ENCODE measurements at regions not wholly inside any gene's neighbourhood (a gene's known extent, or its start where the extent isn't known, plus 50 kb on each side); places are given as distances from the start of the nearest gene placed in this dataset.

DNA sequence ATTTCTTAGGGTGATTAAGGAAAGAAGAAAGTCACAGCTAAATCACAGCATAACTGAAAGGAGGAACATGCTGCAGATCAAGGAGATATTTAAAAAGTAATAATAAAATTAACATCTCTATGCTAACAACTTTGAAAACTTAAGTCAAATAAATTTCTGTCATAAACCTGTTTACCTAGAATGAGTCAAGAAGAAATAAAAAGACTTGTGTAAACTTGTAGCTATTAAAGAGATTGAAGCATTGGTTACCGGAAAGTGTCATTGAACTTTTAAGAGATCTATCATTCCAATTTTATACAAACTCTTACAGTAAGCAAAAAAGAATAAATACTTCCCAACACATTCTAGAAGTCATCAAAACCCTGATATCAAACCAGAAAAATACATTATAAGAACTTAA, 520.1 kb upstream of the SYT4 start:
- TF ChIP-seq POLR2A (IDR thresholded peaks at IDR 0.05; ENCODE audit: borderline replicate concordance, extremely low read depth, insufficient read depth, insufficient read length): no peak
- TF ChIP-seq EZH2phosphoT487 (IDR thresholded peaks at IDR 0.05; ENCODE audit: borderline replicate concordance): no peak
- TF ChIP-seq POLR2AphosphoS5 (IDR thresholded peaks at IDR 0.05; ENCODE audit: low read depth, low read length): no peak
- TF ChIP-seq ZNF274 (IDR thresholded peaks at IDR 0.05; ENCODE audit: low read depth, low read length): no peak
- TF ChIP-seq, protein P1, sequence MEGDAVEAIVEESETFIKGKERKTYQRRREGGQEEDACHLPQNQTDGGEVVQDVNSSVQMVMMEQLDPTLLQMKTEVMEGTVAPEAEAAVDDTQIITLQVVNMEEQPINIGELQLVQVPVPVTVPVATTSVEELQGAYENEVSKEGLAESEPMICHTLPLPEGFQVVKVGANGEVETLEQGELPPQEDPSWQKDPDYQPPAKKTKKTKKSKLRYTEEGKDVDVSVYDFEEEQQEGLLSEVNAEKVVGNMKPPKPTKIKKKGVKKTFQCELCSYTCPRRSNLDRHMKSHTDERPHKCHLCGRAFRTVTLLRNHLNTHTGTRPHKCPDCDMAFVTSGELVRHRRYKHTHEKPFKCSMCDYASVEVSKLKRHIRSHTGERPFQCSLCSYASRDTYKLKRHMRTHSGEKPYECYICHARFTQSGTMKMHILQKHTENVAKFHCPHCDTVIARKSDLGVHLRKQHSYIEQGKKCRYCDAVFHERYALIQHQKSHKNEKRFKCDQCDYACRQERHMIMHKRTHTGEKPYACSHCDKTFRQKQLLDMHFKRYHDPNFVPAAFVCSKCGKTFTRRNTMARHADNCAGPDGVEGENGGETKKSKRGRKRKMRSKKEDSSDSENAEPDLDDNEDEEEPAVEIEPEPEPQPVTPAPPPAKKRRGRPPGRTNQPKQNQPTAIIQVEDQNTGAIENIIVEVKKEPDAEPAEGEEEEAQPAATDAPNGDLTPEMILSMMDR (IDR thresholded peaks at IDR 0.05 in 2 of 3, conservative IDR thresholded peaks at IDR 0.05 in 1 of 3; ENCODE audit: borderline replicate concordance in 1 of 3, insufficient read depth in 1 of 3, low read depth in 2 of 3, low read length in 2 of 3): no peak
- TF ChIP-seq CEBPB (IDR thresholded peaks at IDR 0.05; ENCODE audit: low read depth): no peak

All from HCT116 (cell line).